GM21447 (cell line): ENCODE measurements at regions not wholly inside any gene's neighbourhood (a gene's known extent, or its start where the extent isn't known, plus 50 kb on each side); places are given as distances from the start of the nearest gene placed in this dataset.

Source experiments
- ATAC-seq: cut with Tn5 transposase; IDR thresholded peaks from one replicate; pipeline ENCODE4 v1.9.1; 2021; ENCODE audit not compliant: unreplicated experiment

GRCh38 chr12:3999904-4000303 is 126.7 kb upstream of the PARP11 start:
- no peak for ATAC-seq

- ATAC-seq = no peak
These were observed 126.0 kb upstream of the PARP11 start for GRCh38 chr12:3998968-3999792.

- no peak for ATAC-seq
These were observed 125.2 kb upstream of the PARP11 start for GRCh38 chr12:3998397-3998796.

GRCh38 chr12:3996322-3996721 is 123.1 kb upstream of the PARP11 start:
- ATAC-seq = no peak

GRCh38 chr12:3995306-3995705 is 122.1 kb upstream of the PARP11 start:
- ATAC-seq = no peak

- ATAC-seq = no peak
These were observed 121.3 kb upstream of the PARP11 start for GRCh38 chr12:3994500-3994899.

- no peak for ATAC-seq
These were observed 119.7 kb upstream of the PARP11 start for GRCh38 chr12:3992945-3993344.

GRCh38 chr12:3991798-3992580 is 118.8 kb upstream of the PARP11 start:
- no peak for ATAC-seq

- ATAC-seq = no peak
These were observed 117.5 kb upstream of the PARP11 start for GRCh38 chr12:3990501-3991280.

- ATAC-seq = no peak
These were observed 116.0 kb upstream of the PARP11 start for GRCh38 chr12:3989218-3989550.

- no peak for ATAC-seq
These were observed 115.5 kb upstream of the PARP11 start for GRCh38 chr12:3988519-3989217.

- no peak for ATAC-seq
These were observed 114.4 kb upstream of the PARP11 start for GRCh38 chr12:3987571-3987970.

GRCh38 chr12:3980504-3981272 is 107.5 kb upstream of the PARP11 start:
- ATAC-seq = no peak

GRCh38 chr12:3977621-3978020 is 104.4 kb upstream of the PARP11 start:
- ATAC-seq = no peak

GRCh38 chr12:3976351-3976938 is 103.2 kb upstream of the PARP11 start:
- ATAC-seq = no peak

- no peak for ATAC-seq
These were observed 102.5 kb upstream of the PARP11 start for GRCh38 chr12:3975652-3976051.

- ATAC-seq = no peak
These were observed 101.7 kb upstream of the PARP11 start for GRCh38 chr12:3974883-3975282.

GRCh38 chr12:3973973-3974644 is 100.9 kb upstream of the PARP11 start:
- ATAC-seq = no peak

GRCh38 chr12:3973269-3973884 is 100.2 kb upstream of the PARP11 start:
- ATAC-seq = no peak
